COR-L47 (cell line): ENCODE measurements at regions not wholly inside any gene's neighbourhood (a gene's known extent, or its start where the extent isn't known, plus 50 kb on each side); places are given as distances from the start of the nearest gene placed in this dataset.

ENCODE experiments used
- DNase-seq: peaks from one replicate; lab custom pipeline; 2025; lab: John Stamatoyannopoulos, UW

DNA sequence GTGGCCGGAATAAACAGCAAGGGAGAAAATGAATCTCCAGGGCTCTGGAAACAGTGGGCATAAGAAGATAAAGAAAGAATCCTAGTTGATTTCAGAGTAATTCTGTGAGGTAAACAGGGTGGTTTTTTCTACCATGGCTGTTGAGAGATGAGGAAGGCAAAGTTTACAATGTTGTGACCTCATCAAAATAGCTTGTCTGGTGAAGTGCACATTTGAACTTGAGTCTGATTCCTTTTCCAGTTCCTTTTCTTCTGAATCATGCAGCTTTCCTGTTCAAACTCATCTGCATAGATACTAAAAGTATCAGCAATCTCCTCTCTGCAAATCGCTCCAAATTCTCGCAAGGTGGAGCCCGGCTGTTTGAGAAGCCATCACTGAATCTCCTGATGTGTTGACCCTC, 161.7 kb downstream of the PLPP3 start:
- no peak for DNase-seq

DNA sequence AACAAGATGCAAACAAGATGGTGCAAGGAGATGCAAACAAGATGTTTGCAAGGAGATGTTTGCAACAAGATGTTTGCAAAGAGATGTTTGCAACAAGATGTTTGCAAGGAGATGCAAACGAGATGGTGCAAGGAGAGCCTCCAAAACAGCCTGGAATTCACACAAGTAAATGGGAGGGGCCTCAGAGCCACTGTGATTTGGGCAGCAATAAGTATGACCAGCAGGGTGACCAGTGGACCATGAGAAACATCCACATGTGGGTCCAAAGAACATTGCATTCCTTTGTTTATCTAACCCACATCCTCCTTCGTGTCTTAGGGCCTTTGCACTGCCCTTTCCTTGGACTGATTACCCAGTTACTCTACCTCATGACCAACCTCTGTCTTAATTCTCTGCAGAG, 162.9 kb downstream of the PLPP3 start:
- no peak for DNase-seq

DNA sequence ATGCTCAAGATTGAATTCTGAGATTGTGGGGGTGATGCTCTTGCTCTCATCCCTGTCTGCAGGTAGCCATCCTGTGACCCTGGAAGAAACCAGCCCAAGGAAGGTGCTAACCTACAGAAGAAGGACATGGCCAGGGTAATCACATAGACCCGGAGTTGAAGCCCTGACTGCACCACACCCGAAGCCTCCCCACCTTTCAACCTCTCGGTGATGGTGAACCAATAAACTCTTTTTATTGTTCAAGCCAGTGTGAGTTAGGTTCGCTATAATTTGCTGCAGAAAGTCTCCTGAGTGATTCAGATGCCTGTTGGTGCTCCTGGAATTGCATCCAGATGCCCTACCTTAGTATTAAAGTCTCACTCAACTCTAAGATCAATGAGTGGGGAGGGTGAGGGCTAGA, 163.6 kb downstream of the PLPP3 start:
- no peak for DNase-seq

DNA sequence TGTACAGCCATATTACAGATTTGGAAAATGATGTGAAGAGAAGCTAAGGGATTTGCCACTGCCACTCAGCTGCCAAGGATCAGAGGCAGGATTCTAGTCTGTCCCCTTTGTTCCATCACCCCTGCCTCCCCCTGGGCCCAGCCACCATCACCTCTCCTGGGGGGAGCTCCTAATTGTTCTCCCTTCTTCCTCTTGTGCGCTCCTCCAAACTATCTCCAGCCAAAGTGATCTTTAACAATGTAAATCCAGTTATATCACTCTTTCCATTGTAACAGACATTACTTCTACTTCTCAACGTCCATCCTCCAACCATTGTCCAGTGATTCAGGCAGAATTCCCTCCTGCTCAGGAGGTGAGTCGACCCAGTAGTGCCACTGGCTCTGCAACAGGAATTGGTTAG, 164.1 kb downstream of the PLPP3 start:
- no peak for DNase-seq

DNA sequence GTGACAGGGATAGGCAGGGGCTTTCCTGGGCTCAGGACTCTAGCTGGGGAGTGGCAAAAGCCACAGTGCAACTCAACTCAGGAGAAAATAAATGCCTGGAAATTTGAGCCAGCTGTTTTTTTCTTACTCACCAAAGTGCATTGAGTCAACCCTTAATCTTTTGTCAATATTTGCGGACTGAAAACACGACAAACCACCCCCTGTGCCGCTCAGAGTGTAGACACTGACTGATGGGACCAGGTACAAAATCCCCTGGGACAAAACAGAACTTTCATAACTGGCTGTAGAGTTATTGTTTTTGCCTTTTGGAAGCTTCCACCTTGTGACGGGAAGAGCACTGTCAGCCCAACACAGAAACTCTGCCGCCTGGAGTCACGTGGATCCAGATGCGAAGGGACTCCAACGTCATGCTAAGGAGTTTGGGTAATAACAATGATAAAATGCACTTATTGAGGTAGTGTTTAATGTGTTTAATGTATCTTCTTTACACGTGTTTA, 164.6 kb downstream of the PLPP3 start:
- DNase-seq: peak; percentile 70

DNA sequence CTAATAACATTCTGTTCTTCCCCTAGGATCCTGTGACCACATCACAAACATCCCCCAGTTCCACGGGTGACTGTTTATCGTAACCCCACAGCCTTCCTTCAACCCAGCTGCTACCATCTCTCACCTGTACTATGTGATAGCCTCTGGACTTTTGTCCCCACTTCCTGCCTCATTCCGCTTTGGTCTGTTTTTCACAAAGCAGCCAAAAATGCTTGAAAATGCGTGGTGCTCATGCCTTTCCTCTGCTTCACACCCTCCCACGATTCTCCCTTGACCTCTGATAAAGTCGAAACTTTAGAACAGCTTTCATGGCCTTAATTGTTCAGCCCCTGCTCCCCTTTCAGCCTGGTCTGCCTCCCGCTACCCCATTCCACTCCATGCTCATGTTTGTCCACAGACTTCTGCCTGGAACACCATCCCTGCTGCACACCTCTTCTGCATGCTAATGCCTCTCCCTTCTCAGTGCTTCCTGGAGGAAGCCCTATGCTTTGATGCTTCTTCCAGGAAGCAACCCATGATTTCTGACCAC, 165.6 kb downstream of the PLPP3 start:
- DNase-seq: no peak

DNA sequence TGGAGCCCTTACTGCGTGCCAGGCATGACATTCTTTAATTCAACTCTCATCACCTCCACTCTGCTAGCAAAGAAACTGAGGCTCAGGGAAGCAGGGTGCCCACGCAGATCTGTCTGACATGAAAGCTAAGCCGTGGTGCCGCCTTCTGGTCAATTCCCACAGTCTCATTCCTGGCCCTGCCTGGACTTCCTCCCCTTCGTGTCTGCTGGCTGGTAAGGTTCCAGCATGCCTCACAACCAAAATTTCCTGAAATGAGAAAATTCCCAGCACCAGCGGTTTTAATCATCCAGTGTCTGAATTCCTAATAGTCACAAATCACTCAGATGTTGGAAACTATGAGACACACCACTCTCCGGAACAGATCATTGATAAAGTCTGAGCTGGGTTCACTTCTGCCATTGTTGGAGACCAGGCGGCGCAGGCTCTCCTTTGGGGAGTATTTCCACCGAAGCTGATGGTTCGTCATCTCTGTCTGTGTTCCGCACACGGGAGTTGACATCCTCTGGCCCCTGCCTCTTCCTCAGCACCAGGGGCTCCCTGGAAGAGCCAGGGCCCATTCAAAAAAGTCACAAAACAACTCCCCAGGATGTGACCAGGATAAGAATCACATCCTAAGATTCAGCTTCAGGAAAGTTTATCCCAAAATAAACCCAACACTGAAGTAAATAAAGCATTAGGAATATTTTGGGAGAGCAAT, 167.7 kb downstream of the PLPP3 start:
- DNase-seq: no peak

DNA sequence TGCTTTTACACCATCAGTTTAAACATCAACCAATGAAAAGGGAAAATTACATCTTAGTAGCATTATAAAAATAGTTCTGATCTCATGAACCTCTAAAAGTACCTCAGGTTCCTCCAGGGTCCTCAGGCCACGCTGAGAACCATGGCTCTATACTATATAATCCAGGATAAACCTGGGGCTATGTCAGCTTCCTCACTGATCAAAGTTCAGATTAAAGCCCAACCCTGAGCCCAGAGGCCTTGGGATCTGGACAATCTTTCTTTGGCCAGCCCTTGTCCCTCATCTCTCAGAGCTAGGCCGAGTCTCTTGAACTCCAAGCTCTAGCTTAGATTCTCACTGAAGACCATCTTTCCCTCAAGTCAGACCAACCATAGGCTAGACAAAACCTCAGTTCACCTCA, 168.3 kb downstream of the PLPP3 start:
- DNase-seq: no peak

DNA sequence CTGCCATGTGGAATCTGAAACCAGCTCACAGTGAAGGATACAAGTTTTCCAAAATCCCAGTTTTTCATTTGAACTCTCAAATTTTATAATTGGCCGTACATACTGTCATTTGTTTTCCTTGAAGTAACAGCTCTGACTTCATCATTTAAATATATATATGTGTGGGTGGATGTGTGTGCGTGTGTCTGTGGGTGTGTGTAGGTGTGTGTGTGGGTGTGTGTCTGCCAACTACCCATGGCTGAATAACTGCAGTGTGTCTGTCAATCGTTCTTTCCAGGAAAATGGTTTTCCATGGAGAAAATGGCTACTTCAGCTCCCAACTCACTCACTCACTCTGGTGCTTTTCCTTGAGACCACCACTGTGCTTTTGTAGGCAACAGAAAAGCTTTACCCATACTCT, 169.0 kb downstream of the PLPP3 start:
- no peak for DNase-seq

DNA sequence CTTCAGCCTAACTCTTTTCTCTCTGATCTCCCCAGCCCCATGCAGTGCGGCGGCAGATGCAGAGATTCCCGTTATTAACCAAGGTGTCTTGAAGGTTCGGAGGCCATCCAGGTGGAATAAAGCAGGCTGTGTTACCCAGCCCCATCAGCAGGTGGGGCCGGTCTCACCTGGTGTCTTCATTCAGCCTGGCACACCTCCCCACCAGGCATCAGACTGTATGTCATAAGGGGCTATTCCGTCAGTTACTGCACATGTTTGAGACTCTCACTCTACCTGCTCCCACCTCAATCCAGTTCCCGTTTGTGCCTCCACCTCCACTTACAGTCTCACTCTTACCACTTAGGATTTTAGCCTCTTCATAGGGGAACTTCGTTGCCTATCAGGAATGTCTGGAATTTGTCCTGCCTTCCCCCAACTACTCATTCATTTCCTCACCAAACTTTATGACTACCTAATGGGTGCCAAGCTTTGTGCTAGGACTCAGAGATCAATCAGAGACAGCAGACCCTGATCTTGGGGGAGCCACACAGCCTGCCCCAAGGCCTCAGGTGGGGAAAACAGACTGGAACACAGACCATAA, 170.2 kb downstream of the PLPP3 start:
- no peak for DNase-seq

DNA sequence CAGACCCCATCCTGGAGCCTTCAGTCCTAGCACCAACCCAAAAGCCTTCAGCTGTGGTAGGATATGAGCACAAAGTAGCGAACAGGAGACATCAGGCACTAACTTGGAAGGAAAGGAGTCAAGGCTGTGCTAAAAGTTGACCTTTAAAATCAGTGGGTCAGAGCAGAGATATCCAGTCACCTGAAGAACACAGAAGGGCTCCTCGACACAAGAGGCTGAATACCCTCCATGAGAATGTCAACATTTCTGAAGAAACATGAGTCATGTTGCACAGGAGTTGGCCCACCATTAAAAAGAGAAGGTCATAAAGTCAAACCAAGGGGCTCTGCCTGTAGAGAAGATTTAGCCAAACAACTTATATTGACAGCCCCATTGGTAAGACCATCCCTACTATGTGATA, 172.5 kb downstream of the PLPP3 start:
- no peak for DNase-seq

DNA sequence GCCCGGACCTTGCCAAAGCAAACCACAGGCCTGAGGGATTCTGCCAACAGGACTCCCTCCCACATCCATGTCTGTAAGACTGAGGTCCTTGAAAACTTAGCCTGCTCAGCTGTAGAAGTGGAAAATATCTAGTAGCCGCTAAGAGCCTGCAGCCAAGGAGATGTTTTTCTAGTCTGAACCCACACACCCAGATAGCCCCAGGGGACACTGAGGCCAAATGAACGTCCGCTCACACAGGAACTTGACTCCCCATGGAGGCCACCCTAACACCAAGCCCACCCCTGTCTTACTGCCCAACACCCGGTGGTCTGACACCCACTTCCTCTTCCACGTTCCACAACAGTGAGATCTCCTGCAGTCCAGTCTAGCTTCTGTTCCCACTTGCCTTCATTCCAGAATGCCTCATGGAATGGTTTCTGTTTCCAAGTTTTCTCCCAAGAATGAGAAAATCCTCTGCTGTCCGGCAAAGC, 174.8 kb downstream of the PLPP3 start:
- DNase-seq: no peak

DNA sequence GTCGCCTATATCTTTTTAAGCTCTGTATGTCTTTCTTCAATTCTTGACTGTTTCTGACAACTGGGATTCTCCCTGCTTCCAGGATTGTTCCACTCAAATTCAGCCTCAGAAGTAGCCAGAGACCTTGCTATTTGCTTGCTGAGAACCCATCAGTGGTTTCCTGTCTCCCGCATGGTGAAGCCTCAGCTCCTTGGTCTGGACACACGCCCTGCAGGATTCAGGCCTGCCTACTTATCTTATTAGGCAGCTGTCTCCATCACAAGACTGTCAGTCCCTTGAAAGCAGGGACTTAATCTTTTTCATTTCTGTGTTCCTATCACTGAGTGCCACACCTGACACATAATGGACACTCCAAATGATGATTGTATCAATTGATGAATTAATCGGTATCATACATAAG, 175.3 kb downstream of the PLPP3 start:
- no peak for DNase-seq

DNA sequence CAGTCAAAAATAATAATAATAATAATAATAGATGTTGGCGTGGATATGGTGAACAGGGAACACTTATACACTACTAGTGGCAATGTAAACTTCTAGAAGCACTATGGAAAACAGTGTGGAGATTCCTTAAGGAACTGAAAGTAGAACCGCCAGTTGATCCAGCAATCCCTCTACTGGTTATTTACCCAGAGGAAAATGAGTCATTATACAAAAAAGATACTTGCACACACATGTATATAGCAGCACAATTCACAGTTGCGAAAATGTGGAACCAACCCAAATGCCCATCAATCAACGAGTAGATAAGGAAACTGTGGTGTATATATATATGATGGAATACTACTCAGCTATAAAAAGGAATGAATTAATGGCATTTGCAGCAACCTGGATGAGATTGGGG, 176.0 kb downstream of the PLPP3 start:
- DNase-seq: no peak

DNA sequence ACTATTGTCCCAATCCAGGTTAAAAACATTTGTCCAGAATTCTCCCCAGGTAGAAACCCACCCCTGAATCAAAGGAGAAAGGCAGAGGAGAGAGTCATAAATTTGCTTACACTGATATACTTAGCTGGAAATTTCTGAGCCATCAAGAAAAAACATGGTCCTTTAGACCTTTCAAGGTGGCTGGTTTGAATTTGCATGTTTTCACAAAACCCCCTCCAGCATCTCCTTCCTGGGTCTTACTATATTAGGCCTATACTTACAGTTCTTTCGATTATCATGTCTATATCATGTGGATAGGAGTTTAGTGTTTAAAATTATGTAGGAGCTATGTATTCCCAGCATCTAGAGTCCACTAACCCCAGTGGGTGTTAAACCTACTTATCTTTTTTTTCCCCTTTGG, 178.2 kb downstream of the PLPP3 start:
- DNase-seq: no peak

DNA sequence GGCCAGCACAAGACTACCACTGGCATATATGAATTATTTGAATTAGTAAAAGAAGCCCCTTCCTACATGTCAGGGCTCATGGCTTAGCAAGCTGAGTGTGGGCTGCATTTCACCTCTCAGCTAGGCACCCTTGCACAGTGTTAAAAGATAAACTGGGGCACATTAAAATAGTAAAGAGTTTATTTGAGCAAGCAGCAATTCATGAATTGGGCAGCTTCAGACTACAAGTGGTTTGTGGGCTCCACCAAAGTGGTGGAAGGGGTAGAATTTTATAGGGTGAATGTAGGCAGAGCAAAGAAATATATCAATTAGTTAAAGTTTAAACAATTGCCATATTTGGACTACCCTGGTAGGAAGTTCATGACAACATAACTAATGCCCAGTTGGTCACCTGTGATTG, 178.8 kb downstream of the PLPP3 start:
- no peak for DNase-seq

DNA sequence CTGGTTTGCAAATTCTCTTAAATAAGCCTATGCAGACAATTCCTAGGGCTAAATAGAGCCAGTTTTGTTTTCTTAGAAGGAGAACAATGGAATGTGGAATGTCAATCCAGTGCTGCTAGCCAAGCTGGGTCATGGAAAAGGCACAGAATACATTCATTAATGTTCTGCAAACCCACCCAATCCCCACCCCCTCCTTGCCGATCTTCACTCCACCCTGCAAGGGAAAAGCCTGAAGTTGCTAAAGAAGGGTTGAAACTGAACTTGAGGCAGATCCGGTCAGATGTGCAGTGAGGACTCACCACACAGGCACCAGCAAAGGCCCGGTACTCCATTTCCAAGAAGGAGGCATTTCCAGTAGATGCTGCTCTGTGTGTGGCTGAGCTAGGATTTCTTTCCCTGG, 179.6 kb downstream of the PLPP3 start:
- no peak for DNase-seq

DNA sequence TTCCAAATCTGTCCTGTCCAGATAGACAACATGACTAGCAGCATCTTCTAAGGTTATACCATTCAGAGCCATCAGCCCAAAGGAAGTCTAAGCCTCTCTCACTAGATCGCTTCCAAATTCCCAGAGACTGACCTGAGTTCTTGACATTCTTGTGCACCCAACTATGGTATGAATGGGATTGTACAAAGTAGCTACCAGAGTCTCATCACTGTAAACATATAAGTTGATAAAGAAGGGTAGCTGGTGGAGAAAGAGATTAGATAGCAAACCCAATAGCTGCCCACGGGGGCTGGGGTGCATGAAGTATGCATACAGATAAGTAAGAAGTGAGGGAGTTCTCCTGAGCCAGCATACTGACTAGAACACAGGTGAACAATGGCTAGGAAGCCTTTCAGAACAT, 180.0 kb downstream of the PLPP3 start:
- DNase-seq: no peak

DNA sequence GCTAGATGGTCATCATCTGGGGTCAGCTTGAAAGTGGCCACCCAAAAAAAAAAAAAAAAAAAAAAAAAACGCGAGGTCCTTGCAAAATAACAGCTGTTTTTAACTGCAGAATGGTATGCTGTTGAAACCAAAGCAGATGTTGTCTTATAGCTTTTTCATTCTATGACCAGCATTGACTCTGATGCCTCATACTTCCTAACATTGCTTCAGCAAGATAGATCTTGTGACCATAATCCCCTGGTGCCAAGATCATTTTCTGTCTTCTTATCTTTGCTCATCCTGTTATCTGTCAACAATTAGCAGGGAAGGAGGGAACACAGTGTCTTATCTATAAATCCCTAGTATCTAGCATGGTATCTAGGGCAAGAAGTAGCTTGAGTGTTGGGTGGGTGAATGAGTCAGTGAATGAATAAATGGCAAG, 181.5 kb downstream of the PLPP3 start:
- no peak for DNase-seq

DNA sequence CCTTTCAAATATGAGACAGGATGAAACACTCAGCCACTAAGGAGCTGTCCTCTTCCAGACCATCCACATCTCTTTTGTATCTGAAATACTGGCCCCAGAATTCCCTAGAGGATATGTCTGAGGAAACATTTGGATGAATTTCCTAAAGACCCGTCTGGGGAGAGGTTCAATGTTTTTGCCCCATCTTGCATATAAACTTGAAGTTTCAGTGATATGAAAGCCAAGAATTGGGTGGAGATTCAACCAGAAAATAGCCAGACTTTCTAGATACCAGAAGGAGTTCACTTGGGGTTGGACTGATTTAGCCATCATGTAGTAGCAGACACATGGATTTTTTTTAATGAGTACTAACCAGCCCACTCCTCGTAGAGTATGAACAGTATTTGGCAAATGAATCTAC, 182.0 kb downstream of the PLPP3 start:
- no peak for DNase-seq

DNA sequence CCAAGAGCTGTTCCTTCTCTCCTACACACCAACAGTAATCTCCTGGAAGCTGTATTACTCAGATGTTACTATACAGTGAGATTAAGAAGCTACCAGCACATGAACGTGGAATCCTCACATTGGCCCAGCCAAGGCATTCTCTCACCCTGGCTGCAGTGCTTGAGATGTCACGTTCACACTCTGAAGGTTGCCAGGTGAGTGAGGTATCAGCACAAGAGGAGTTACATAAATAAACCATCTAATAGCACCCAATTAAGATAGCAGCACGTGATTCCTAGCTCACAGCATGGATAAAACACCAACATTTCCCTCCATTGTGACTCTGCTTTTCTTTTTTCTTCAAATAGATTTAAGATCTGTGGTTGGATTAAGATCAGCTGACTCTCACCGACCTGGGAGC, 182.8 kb downstream of the PLPP3 start:
- peak; percentile 50 for DNase-seq

DNA sequence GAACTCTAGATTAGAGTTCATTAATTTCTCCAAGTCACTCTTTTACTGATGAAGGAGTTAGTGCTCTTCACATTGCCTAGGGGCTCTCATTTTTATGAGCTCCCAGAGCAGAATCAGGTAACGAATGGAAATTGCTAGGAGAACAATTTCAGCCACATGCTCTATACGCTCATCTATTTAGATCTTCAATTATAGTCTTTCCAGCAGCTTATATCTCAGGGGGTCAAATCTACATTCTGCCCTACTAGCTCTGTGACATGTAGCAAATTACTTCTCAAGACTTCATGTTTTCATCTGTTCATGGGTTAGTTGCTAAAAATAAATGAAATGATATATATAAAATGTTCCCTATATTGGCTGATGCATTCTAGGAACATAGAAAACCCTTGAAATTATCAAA, 183.6 kb downstream of the PLPP3 start:
- DNase-seq: no peak

DNA sequence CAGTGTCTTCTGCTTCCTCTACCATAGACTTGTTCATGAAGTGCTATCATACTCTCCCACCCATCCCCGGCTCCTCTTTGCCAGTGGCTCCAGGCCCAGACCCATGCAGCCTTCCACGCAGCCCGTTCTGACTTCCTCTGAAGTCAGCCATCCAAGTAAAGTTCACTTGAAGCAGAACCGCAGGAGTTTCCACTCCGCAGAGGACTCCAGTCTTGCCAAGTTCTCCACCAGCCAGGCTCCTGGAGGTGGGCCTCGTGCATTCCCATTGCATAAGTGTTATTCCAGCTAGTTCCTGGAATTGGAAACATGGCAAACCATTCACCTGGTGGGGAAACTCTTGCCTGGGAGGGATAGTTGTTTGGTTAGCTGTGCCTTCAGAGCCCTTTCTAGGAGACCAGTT, 185.1 kb downstream of the PLPP3 start:
- no peak for DNase-seq
